ENCODE measurements at regions not wholly inside any gene's neighbourhood (a gene's known extent, or its start where the extent isn't known, plus 50 kb on each side); places are given as distances from the start of the nearest gene placed in this dataset.
"Not testable (repeated sequence)": the region's sequence is repeated elsewhere in the genome, so short reads cannot be mapped to it uniquely, and the experiment has no call there.

DNA sequence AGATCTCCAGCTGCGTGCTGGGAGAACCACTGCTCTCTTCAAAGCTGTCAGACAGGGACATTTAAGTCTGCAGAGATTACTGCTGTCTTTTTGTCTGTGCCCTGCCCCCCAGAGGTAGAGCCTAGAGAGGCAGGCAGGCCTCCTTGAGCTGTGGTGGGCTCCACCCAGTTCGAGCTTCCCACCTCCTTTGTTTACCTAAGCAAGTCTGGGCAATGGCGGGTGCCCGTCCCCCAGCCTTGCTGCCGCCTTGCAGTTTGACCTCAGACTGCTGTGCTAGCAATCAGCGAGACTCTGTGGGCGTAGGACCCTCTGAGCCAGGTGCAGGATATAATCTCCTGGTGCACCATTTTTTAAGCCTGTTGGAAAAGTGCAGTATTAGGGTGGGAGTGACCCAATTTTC is 128.6 kb downstream of the ACTR3 start:
- H3K9me3 ChIP-seq (ENCODE audit: control insufficient read depth, low read length, poor library complexity, severe bottlenecking); H3K27ac Mint-ChIP-seq; DNase-seq; ATAC-seq; H3K4me1 Mint-ChIP-seq; H3K4me3 Mint-ChIP-seq; H3K36me3 Mint-ChIP-seq (ENCODE audit: low read depth): not testable (repeated sequence)
- peaks cover 18% of the 10 kb centered on the region for H3K27me3 Mint-ChIP-seq

- H3K9me3 ChIP-seq (ENCODE audit: control insufficient read depth, low read length, poor library complexity, severe bottlenecking), result peaks cover 6% of the 10 kb centered on the region
- H3K27me3 Mint-ChIP-seq, result peaks cover 18% of the 10 kb centered on the region
- H3K36me3 Mint-ChIP-seq (ENCODE audit: low read depth), result no peaks in the 10 kb centered on the region
- H3K4me1 Mint-ChIP-seq, result no peaks in the 10 kb centered on the region
- no peak for ATAC-seq
- H3K4me3 Mint-ChIP-seq, result no peak overlapping the region
- no peak for DNase-seq
- no peak overlapping the region for H3K27ac Mint-ChIP-seq
Measured at GRCh38 chr2:114020668-114021067, 130.8 kb downstream of the ACTR3 start.

DNA sequence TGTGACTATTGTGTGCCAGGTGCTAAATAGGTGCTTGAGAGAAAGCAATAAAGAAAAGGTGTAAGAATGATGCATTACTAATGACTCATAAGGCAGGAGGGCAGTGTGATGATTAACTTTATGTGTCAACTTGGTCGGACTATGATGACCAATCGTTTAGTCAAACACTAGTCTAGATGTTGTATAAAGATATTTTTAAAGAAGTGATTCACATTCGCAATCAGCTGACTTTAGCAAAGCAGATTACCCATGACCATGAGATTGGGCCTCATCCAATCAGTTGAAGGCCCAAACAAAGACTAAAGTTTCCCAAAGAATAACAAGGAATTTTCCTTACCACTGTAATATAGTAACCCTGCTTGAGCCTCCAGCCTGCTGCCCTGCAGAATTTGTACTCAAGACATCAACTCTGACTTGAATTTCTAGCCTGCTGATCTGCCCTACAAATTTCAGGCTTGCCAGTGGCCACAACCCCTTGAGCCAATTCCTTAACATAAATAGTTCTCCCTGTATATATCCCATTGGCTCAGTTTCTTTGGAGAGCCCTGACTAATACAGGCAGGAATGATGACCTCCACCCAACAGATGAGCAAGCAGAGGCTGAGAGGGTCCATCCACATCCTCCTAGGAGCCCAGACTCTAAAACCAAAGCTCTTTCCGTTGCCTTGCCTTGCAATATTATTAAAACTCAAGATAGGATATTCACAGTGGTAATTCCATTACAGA is 132.6 kb downstream of the ACTR3 start:
- no peak overlapping the region for H3K27ac Mint-ChIP-seq
- peaks cover 6% of the 10 kb centered on the region for H3K9me3 ChIP-seq (ENCODE audit: control insufficient read depth, low read length, poor library complexity, severe bottlenecking)
- peaks cover 18% of the 10 kb centered on the region for H3K27me3 Mint-ChIP-seq
- H3K36me3 Mint-ChIP-seq (ENCODE audit: low read depth), result no peaks in the 10 kb centered on the region
- H3K4me3 Mint-ChIP-seq, result no peak overlapping the region
- no peaks in the 10 kb centered on the region for H3K4me1 Mint-ChIP-seq
- DNase-seq (no peak), ATAC-seq (no peak)

DNA sequence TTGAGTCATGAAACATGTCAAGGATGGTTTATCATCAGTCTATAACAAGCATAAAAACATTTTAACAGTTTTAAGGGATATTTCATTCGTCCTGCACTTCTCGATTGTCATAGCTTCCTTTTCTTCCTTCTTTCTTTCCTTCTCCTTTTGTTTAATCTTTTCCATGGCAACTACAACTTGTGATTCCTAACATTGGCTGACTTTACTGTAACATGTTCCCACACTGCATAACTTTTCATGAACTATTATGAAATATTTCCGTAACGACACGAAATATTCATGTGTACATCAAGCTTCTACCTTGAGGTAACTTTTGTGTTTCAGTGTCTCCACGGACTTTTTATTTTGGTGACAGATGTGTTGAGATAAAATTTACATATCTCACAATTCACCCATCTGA is 134.4 kb downstream of the ACTR3 start:
- Mint-ChIP-seq H3K4me1 (no peaks in the 10 kb centered on the region), H3K27me3 (peaks cover 11% of the 10 kb centered on the region), H3K4me3 (no peak overlapping the region), H3K27ac (no peak overlapping the region), H3K36me3 (ENCODE audit: low read depth) (no peaks in the 10 kb centered on the region)
- DNase-seq, result no peak
- peaks cover 6% of the 10 kb centered on the region for H3K9me3 ChIP-seq (ENCODE audit: control insufficient read depth, low read length, poor library complexity, severe bottlenecking)
- ATAC-seq, result no peak

DNA sequence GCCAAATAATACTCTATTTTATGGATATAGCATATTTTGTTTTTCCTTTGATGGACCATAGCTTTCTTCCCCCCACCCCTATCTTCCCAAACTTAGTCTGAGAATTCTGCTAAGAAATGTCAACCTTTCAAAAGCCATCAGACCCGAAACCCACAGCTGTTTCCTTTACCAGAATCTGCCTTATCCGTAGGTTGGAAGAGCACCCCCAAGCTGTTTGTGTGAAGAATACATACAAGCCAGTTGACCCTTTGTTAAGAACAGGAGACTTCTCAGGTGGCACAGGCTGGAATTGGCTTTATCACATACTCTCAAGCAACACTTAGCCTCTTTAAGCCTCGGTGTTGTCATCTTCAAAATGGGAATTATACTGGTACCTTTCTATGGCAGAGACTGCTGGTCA is 135.1 kb downstream of the ACTR3 start:
- H3K4me1 Mint-ChIP-seq, result no peaks in the 10 kb centered on the region
- H3K36me3 Mint-ChIP-seq (ENCODE audit: low read depth), result no peaks in the 10 kb centered on the region
- H3K9me3 ChIP-seq (ENCODE audit: control insufficient read depth, low read length, poor library complexity, severe bottlenecking), result peaks cover 6% of the 10 kb centered on the region
- DNase-seq (no peak), ATAC-seq (no peak)
- no peak overlapping the region for H3K27ac Mint-ChIP-seq
- peaks cover 11% of the 10 kb centered on the region for H3K27me3 Mint-ChIP-seq
- H3K4me3 Mint-ChIP-seq, result no peak overlapping the region

- Mint-ChIP-seq H3K4me1 (no peaks in the 10 kb centered on the region), H3K4me3 (no peak overlapping the region), H3K36me3 (ENCODE audit: low read depth) (peaks cover 2% of the 10 kb centered on the region), H3K27me3 (peaks cover 14% of the 10 kb centered on the region), H3K27ac (no peak overlapping the region)
- H3K9me3 ChIP-seq (ENCODE audit: control insufficient read depth, low read length, poor library complexity, severe bottlenecking), result no peaks in the 10 kb centered on the region
- ATAC-seq, result no peak
- no peak for DNase-seq
Measured at GRCh38 chr2:114027437-114027836, 137.5 kb downstream of the ACTR3 start.

DNA sequence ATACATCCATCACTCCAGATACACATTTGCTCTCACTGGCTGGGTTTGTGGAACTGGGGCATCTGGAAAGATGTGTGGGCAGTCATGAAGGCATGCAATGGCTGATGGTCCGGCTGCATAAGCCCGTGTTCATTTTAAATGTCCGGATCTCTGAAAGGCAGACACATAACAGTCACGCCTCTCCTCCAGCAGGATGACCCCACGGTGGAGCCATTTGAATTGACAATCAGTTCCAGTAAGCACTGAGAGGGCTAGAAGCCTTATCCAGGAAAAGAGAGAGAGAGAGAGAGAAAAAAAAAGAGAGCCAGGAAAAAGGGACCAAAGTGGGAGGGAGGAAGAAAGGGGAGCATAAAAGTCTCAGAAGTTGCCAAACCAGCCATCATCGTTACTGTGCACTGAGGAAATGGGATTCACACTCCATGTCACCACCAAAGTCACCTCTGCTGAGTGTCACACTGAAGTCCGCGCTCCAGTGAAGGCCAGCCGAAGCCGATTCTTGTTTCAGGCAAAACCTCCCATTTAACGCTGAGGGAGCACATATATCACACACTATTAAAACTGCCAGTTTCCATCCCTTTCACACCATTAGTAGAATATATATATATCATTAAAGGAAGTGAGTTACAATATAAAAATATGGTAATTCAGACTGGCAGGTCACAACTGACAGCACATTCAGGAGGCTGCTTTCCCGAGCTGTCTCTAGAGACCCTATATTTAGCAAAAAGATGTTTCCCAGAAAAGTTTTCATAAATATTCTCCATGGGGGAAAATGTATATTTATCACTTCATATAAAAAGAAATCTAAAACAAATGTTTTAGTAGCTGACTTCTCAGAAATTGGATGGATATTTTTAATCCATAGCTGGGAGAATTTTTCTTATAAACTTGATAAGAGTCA is 142.0 kb downstream of the ACTR3 start:
- Mint-ChIP-seq H3K27ac (no peak overlapping the region), H3K27me3 (peaks cover 21% of the 10 kb centered on the region), H3K36me3 (ENCODE audit: low read depth) (peaks cover 2% of the 10 kb centered on the region), H3K4me3 (no peak overlapping the region), H3K4me1 (no peaks in the 10 kb centered on the region)
- ATAC-seq, result no peak
- DNase-seq, result no peak
- no peaks in the 10 kb centered on the region for H3K9me3 ChIP-seq (ENCODE audit: control insufficient read depth, low read length, poor library complexity, severe bottlenecking)

DNA sequence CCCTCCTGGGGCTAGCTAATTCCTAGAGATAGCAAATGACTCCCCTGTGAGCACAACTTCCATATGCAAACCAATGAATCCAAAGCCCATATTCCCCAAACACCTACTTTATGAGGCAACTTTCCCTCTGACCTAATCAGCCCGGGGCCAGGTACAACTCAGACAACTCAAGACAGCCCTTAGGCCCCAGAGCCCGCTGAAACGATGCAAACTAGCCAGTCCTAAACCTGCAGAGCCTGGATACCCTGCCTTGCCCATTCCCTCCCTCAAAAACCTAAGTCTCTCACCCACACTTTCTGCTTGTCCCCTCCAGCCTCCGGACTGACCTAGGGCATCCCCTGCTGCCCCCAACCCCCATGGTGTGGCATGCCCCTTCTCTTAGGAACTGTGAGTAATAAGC is 142.8 kb downstream of the ACTR3 start:
- no peaks in the 10 kb centered on the region for H3K9me3 ChIP-seq (ENCODE audit: control insufficient read depth, low read length, poor library complexity, severe bottlenecking)
- DNase-seq, result no peak
- no peaks in the 10 kb centered on the region for H3K4me1 Mint-ChIP-seq
- H3K4me3 Mint-ChIP-seq, result no peak overlapping the region
- ATAC-seq, result no peak
- H3K36me3 Mint-ChIP-seq (ENCODE audit: low read depth), result peaks cover 2% of the 10 kb centered on the region
- H3K27me3 Mint-ChIP-seq, result peaks cover 25% of the 10 kb centered on the region
- H3K27ac Mint-ChIP-seq, result no peak overlapping the region

GRCh38 chr2:114034742-114035141 is 144.9 kb downstream of the ACTR3 start:
- ATAC-seq (no peak), DNase-seq (no peak)
- Mint-ChIP-seq H3K36me3 (ENCODE audit: low read depth) (peaks cover 2% of the 10 kb centered on the region), H3K4me3 (no peak overlapping the region), H3K27ac (no peak overlapping the region), H3K4me1 (no peaks in the 10 kb centered on the region), H3K27me3 (peaks cover 26% of the 10 kb centered on the region)
- no peaks in the 10 kb centered on the region for H3K9me3 ChIP-seq (ENCODE audit: control insufficient read depth, low read length, poor library complexity, severe bottlenecking)

DNA sequence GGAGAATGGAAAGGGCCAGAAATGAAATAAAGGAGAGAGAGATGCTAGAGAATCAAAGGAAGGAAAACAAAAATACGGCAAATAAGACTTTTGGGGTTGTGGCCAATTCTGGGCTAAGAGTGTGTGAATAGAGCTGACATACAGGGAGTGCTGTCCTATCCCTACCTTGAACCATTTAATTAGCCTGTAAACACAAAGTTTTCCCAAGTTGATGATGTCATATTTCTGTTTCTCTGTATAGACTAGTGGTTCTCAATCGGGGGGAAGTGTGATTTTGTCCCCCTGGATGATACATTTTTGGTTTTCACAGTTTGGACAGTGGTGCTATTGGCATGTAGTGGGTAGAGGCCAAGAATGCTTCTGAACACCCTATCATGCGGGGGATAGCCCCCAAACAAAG is 148.8 kb downstream of the ACTR3 start:
- H3K4me3 Mint-ChIP-seq, result no peak overlapping the region
- no peak for DNase-seq
- H3K9me3 ChIP-seq (ENCODE audit: control insufficient read depth, low read length, poor library complexity, severe bottlenecking), result no peaks in the 10 kb centered on the region
- no peaks in the 10 kb centered on the region for H3K36me3 Mint-ChIP-seq (ENCODE audit: low read depth)
- H3K27ac Mint-ChIP-seq, result no peak overlapping the region
- H3K4me1 Mint-ChIP-seq, result no peaks in the 10 kb centered on the region
- peaks cover 9% of the 10 kb centered on the region for H3K27me3 Mint-ChIP-seq
- ATAC-seq, result no peak

DNA sequence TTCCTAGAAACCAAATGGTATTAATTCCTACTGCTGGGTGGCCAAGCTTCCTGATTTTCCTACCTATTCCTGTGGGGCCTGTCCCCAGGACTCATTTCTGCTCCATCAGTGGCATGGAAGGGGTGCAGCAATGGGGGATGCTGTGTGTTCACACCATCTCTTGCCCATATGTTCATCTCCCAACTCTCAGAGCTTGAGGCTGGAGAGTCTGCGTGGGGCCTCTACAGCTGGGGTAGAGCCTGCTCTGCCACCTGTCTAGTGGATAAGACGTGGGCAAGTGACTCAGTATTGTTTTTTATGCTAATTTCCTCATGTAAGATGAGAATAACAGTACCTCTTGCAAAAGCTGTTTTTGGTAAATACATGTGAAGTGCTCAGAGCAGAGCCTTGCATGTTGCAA is 149.8 kb downstream of the ACTR3 start:
- H3K27me3 Mint-ChIP-seq, result peaks cover 9% of the 10 kb centered on the region
- no peaks in the 10 kb centered on the region for H3K36me3 Mint-ChIP-seq (ENCODE audit: low read depth)
- no peaks in the 10 kb centered on the region for H3K9me3 ChIP-seq (ENCODE audit: control insufficient read depth, low read length, poor library complexity, severe bottlenecking)
- DNase-seq, result no peak
- no peak for ATAC-seq
- H3K27ac Mint-ChIP-seq, result no peak overlapping the region
- H3K4me3 Mint-ChIP-seq, result no peak overlapping the region
- no peaks in the 10 kb centered on the region for H3K4me1 Mint-ChIP-seq

DNA sequence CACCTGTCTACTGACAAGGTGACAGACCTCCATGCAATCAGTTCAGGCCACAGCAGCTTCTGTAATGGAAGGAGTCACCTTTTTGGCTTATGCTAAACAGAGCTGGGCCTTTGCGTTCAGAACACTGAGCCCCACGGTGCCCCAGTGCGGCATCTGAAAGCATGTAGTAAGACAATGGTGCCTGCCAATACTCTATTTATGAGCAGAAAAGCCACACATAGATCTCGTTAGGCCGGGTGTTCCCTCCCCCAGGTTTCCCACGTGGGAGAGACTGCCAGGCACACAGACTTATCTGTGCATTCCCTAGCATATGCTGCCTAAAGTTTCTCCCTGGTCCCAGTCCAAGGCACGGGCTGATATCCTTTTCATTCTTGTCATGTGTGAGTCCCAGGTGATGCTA is 150.9 kb downstream of the ACTR3 start:
- no peak for ATAC-seq
- no peaks in the 10 kb centered on the region for H3K4me1 Mint-ChIP-seq
- no peaks in the 10 kb centered on the region for H3K9me3 ChIP-seq (ENCODE audit: control insufficient read depth, low read length, poor library complexity, severe bottlenecking)
- H3K4me3 Mint-ChIP-seq, result no peak overlapping the region
- no peak overlapping the region for H3K27ac Mint-ChIP-seq
- DNase-seq, result no peak
- H3K36me3 Mint-ChIP-seq (ENCODE audit: low read depth), result no peaks in the 10 kb centered on the region
- H3K27me3 Mint-ChIP-seq, result peaks cover 9% of the 10 kb centered on the region

GRCh38 chr2:114044985-114045384 is 155.1 kb downstream of the ACTR3 start:
- H3K9me3 ChIP-seq (ENCODE audit: control insufficient read depth, low read length, poor library complexity, severe bottlenecking), result no peaks in the 10 kb centered on the region
- peaks cover 40% of the 10 kb centered on the region for H3K27me3 Mint-ChIP-seq
- no peak overlapping the region for H3K4me3 Mint-ChIP-seq
- no peaks in the 10 kb centered on the region for H3K36me3 Mint-ChIP-seq (ENCODE audit: low read depth)
- ATAC-seq (no peak), DNase-seq (no peak)
- H3K27ac Mint-ChIP-seq, result no peak overlapping the region
- H3K4me1 Mint-ChIP-seq, result no peaks in the 10 kb centered on the region

GRCh38 chr2:114046373-114046772 is 156.5 kb downstream of the ACTR3 start:
- H3K9me3 ChIP-seq (ENCODE audit: control insufficient read depth, low read length, poor library complexity, severe bottlenecking), result no peaks in the 10 kb centered on the region
- H3K4me1 Mint-ChIP-seq, result no peaks in the 10 kb centered on the region
- ATAC-seq (no peak), DNase-seq (no peak)
- H3K4me3 Mint-ChIP-seq, result no peak overlapping the region
- H3K27ac Mint-ChIP-seq, result no peak overlapping the region
- no peaks in the 10 kb centered on the region for H3K36me3 Mint-ChIP-seq (ENCODE audit: low read depth)
- peaks cover 48% of the 10 kb centered on the region for H3K27me3 Mint-ChIP-seq

Measured in T-helper 17 cell (primary cell).